AG04449 (cell line): ENCODE measurements at regions not wholly inside any gene's neighbourhood (a gene's known extent, or its start where the extent isn't known, plus 50 kb on each side); places are given as distances from the start of the nearest gene placed in this dataset.

ENCODE experiments used
- CTCF ChIA-PET: fragments of 350-600 bp; formaldehyde crosslinking; extraction: SDS; loops from one replicate; lab custom pipeline; 2021; ENCODE audit warnings: antibody characterized with exemption; lab: Yijun Ruan, JAX
- POLR2A ChIA-PET: fragments of 400-600, 350-600 bp; formaldehyde crosslinking; extraction: SDS; loops from one replicate; lab custom pipeline; 2020; ENCODE audit warnings: antibody characterized with exemption, inconsistent platforms; lab: Yijun Ruan, JAX
- DNase-seq: peaks from one replicate; pipeline ENCODE4 v3.0.0-alpha.2; 2010; ENCODE audit warnings: low read depth, low spot score
- H3K4me3 ChIP-seq: 2 replicates; pipeline ENCODE4 v1.5.1; 2011; ENCODE audit warnings: low read depth, mild to moderate bottlenecking, control low read depth, low read length
- CTCF ChIP-seq: IDR thresholded peaks from one replicate; pipeline ENCODE4 v1.5.1; 2011; ENCODE audit warnings: mild to moderate bottlenecking, moderate library complexity, low read length, control low read depth, inconsistent platforms; ENCODE audit not compliant: insufficient read depth; ENCODE audit errors: missing control alignments

GRCh38 chr15:31852933-31853799 is 177.1 kb upstream of the CHRNA7 start:
- ChIA-PET POLR2A (no interaction called here), CTCF (interaction anchor here (1.8 kb wide), 1 partner anchor 14 kb away, joined by 6 read pairs; no protein-coding TSS in a partner anchor)
- no peak for DNase-seq
- no peak for TF ChIP-seq CTCF
- no peak overlapping the region for H3K4me3 ChIP-seq

GRCh38 chr15:31856581-31856980 is 173.7 kb upstream of the CHRNA7 start:
- H3K4me3 ChIP-seq = no peak overlapping the region
- CTCF ChIA-PET = interaction anchor here (1.4 kb wide), 1 partner anchor 11 kb away, joined by 4 read pairs; no protein-coding TSS in a partner anchor
- DNase-seq = no peak
- no peak for TF ChIP-seq CTCF
- POLR2A ChIA-PET = no interaction called here

GRCh38 chr15:31857194-31857593 is 173.1 kb upstream of the CHRNA7 start:
- ChIA-PET POLR2A (no interaction called here), CTCF (interaction anchor here (1.4 kb wide), 1 partner anchor 10 kb away, joined by 4 read pairs; no protein-coding TSS in a partner anchor)
- no peak for TF ChIP-seq CTCF
- DNase-seq = no peak
- H3K4me3 ChIP-seq = no peak overlapping the region

GRCh38 chr15:31858026-31858425 is 172.3 kb upstream of the CHRNA7 start:
- no peak overlapping the region for H3K4me3 ChIP-seq
- DNase-seq = no peak
- ChIA-PET POLR2A (no interaction called here), CTCF (no interaction called here)
- no peak for TF ChIP-seq CTCF

- no peak for TF ChIP-seq CTCF
- no peak for DNase-seq
- H3K4me3 ChIP-seq = no peak overlapping the region
- ChIA-PET CTCF (interaction anchor here (1.1 to 2.0 kb wide), 3 partner anchors 9 to 295 kb away, joined by 3 to 4 read pairs (median 4); no protein-coding TSS in a partner anchor), POLR2A (no interaction called here)
These were observed 164.1 kb upstream of the CHRNA7 start for GRCh38 chr15:31866248-31866647.
